Activated CD8-positive, alpha-beta memory T cell treated with anti-CD3 and anti-CD28 coated beads, Interleukin-2, amount 50 U/mL, for 24 hours (primary cell): ENCODE measurements at regions not wholly inside any gene's neighbourhood (a gene's known extent, or its start where the extent isn't known, plus 50 kb on each side); places are given as distances from the start of the nearest gene placed in this dataset.

ENCODE experiments used
- DNase-seq: peaks from one replicate; pipeline ENCODE4 v3.0.0-alpha.2; 2020; ENCODE audit errors: extremely low read depth

DNA sequence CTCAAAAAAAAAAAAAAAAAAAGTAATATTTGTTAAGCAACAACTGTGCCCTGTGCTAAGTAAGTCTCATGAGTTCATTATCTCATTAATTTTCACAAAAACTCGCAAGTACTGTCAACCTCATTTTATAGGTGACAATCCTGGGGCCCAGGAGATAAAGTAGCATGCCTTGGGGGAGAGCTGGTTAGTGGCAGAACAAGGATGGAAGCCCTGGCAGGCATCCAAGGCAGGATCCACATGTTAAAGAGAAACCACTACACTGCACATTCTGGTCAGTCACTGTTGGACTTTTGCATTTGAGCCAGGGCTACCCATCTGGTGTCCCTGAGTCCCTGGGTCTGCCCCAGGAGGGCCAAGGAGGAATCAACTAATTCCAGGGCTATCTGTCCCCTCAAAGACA lies 54.6 kb downstream of the ZFP36L2 start:
- no peak for DNase-seq

DNA sequence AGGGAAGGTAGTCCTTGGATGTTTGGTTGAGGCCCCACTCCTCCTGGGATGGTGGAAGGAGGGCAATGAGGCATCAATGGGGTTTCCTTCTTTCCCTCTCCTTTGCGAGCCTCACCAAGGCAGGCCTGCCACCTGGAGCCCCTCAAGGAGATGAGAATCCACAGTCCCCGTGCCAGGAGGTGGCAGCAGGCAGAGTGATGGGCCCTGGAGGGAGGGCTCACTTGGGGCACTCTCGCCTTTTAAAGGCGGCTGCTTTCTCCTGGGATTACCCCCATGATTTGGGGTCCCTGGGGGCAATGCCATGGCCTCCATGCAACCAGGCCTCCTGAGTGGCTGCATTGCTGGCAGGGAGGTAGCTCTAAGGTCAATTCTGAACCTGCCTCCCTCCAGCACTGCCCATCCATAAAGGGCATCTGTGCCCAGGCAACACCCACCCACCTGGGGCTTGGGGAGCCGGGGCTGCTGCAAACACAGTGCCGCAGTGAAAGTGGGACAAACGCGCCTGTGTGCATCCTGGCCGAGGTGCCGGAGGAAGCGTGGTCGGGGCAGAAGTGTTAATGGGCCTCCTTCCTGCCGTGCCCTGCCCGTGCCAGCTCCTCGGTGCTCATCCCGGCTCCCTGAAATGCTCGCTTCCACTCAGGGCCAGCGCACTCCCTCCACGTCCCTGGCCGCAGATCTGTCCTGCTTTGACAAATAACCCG lies 55.9 kb downstream of the ZFP36L2 start:
- no peak for DNase-seq

DNA sequence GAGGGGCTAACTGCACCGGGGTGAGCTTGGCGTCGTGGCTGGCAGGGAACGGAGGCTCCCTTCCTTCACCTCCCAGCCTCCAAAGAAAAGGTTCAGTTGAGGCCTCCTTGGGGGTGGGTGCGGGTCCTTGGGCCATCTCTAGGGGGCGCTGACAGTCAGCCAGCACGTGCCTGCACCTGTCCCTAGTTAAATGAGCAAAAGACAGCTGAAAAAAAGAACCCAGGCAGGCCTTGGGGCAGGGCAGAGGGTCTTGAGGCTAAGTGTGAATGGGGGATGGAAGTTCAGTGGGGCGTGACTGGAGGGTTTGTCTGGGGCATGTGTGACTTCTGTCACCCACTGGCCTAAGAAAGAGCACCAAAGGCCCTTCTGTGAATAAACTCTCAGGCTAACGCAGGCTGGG lies 56.4 kb downstream of the ZFP36L2 start:
- no peak for DNase-seq

DNA sequence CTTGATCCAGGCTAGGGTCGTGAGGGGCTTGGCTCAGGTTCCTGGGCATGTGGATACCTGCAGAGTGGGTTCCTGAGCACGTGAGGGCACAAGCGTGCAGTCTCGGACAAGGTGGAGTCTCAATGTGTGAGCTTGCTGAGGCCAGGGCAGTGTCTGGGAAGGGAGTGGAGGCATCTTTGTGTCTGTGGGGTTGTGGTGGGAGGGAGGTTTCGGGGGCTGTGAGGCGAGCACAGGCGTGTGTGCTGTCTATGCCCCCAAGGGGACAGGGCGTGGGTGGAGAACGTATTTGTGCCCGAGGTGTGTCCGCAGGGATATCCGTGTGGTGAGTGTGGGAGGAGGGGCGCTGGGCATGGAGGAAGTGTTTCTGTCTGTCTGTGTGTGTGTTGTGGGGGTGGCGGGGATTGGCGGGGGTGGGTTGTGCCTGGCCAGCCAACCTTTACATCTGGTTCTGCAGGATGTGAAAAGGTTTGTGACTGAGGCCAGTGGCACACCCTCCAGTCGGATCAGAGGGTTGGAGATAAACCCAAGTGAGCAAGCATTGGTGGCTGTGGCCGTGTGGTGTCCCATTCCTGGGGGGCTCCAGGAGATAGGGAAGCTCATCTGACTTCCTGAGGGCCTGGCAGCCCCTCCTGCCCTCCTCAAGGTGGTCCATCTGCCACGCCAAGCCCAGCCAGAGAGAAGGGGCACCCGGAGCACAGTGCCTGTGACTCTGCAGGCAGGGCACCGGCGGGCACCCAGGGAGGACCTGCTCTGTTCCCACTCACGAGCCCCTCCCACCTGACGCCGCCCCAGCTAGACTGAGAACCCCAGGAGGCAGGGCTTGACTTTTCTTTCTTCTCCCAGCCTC lies 57.1 kb downstream of the ZFP36L2 start:
- no peak for DNase-seq

DNA sequence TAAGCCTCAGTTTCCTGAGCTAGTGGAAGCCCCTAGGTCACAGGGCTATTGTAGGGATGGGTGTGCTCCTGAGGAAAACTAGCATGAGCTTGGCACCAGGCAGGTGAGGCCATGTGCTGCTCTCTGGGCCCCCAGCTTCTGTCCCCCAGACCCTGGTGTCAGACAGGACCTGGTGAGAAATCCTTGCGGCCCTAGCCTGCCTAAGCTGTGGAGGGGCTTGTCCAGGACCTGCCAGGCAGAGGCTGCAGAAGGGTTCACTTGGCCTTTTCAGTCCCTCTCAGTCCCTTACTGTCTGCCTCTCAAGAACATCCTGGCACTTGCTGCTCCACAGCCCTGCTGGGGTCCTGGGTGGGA lies 58.4 kb downstream of the ZFP36L2 start:
- DNase-seq: no peak

DNA sequence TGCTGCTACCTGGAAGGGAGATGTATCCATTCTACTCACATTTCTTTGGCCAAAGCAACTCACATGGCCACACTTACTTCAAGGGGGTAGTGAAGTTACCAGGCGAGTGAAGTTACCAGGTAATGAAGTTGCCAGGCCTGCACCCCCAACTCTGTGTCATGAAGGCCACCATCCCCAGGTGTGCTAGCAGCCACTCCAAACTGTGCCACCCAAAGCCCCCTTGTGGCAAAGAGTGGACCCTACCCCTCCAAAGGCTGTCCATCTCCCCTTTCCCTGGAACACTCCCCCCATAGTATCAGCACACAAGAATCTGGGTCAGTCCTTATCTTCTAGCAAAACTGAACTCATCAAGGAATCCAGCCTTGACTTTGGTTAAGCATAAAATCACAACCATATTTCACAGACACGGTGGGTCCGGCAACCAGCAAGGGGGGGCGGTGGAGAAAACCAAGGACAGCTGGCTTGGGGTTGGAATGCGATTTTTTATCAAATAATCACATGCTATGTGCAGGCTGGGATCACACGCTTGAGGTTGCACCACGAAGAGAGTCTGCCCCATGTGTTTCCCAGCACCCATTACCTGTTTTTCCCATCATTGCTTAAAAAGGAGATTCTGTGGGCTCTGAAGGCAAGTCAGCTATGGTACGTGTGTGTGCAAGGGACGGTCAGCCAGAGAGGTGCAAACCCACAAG lies 60.9 kb downstream of the ZFP36L2 start:
- DNase-seq: no peak

DNA sequence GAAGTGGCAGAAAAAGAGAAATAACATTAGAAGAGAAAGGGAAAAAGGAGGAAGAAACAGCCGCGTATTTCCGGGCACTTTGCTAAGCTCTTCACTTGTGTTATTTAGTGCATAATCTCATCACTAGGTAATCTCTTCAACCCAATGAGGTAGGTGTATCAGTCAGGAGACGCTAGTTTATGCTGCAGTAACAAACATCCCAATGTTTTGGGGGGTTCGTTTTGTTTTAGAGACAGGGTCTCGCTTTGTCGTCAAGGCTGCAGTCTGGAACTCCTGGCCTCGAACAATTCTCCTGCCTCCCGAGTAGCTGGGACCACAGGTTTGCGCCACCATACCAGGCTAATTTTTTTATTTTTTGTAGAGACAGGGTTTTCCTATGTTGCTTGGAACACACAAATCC lies 61.7 kb downstream of the ZFP36L2 start:
- no peak for DNase-seq

DNA sequence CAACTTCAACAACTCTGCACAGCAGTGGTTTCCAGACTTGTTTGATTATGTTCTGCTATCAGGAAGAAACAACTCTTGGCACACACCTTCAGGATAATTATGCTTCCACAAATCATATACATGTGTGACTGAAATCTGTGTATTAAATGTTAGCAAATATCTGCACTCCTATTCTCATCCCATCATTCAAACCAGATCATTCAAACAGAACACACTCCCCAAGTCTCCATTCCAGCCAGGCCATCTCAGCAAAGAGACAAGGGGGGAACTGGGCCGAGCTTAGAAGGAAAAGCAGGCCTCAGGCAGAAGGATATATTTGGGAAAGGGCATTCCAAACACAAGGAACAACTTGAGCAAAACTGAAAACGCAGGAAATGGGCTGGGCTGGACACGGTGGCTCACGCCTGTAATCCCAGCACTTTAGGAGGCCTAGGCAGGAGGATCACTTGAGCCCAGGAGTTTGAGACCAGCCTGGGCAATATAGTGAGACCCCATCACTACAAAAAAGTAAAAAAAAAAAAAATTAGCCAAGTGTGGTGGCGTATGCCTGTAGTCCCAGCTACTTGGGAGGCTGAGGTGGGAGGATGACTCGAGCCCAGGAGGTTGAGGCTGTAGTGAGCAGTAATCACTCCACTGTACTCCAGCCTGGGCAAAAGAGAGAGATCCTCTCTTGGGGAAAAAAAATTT lies 62.7 kb downstream of the ZFP36L2 start:
- no peak for DNase-seq

DNA sequence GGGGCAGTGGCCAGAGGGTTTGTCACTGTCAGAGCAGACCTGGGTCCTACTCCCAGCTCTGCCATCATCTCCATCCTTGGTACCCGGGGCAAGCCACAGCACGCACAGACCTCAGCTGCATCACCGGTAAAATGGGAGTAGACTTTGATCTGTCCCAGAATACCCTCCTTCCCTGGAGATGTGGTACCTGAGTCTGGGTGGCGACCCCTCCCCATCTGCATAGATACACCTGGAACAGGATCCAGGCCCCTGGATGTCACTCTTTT lies 64.0 kb downstream of the ZFP36L2 start:
- DNase-seq: no peak

DNA sequence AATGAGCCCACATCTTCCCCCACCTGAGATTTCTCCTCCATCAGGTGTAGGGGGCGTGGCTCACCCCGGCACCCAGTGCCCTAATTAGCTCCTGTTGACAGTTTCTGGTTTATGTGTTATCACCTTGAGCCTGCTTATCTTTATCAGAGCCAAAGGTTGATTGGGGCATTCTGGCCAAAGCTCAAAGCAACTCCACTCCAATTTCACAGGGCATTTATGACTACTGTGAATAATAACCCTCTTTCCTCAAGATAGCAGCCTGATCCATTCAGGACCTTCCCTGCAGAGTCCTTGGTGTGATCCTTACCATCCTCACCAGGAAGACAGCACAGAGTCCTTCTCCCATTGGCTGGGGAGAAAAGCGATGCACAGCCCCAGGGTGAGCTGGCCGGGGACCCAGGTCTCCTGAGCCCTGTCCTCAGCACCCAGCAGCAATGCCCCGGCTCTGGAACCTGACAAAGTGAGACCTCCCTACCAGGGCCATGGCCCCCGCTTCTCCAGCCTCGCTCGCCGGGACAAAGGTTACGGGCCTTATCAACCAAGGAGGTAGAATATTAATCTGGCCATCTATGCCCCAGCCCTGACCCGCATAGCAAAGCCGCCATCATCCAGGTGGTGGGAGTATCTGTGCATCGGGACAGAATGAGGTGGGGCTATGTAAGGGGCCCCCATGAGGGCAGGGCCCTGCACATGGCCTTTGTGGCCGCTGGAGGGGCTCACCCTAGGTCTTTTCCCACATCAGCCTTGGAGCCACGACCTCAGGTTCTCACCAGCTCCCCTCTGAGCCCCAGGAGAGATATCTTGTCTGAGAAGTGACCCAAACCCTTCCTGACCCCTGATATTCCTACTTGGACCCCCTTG lies 64.5 kb downstream of the ZFP36L2 start:
- no peak for DNase-seq

DNA sequence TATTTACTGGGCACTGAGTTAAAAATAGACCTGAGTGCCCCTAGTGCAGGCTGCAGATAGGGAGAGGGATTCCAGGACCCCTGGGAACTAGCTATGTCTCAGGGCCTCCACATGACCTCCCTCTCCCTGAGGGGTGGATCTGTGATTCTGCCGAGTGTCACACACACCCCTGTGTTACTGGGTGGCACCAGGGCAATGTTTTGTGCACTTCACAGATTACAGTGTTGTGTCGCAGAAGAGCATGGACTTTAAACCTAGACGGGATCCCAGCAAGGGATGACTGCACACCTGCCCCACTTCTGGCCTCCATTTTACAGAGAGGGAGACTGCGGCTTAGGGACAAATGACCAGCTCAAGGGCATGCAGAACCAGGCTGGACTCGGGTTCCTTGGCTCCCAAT lies 65.6 kb downstream of the ZFP36L2 start:
- no peak for DNase-seq

DNA sequence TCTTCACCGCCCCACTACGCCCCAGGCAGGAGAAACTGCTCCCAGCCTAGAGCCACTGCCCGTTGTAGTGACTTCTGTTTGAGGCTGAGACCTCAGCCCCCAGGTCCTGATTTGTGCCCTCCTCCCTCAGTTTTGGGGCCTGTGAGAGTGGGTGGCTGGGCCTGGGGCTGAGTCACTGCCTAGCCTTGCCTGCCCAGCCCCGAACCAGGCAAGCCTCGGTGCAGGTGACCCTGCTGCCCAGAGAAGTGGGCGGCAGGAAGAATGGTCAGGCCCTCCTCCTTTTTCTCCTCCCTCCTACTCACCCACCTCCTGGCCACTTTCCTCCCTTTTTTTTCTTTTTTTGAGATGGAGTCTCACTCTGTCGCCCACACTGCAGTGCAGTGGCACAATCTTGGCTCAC lies 66.6 kb downstream of the ZFP36L2 start:
- no peak for DNase-seq

DNA sequence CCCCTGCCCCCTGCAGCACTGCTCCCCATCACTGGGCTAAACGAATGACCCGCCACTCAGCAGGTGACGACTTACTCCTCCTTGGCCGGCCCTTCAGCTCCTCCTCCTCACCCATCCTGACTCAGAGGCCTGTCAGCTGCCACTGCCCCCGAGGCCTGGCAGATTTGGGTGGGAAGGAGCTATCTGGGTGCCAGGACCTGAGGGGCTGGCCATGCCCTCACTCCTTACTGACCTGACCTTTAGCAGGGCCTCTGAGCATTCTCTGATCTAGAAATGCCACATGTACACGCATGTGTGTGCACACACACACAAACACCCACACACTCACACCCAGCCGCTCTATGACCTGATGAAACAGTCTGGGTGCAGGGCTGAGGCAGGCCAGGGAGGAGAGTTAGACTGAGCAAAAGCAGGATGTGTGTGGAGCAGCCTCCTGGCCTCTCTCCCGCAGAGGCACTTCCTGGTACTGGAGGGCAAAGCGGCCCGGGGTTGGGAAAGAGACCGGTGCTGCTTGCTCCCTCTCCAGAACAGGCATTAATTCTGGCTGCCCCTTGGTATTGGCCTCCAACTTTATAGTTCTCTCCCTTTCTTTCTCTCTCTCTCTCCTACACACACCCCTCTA lies 68.0 kb downstream of the ZFP36L2 start:
- no peak for DNase-seq

DNA sequence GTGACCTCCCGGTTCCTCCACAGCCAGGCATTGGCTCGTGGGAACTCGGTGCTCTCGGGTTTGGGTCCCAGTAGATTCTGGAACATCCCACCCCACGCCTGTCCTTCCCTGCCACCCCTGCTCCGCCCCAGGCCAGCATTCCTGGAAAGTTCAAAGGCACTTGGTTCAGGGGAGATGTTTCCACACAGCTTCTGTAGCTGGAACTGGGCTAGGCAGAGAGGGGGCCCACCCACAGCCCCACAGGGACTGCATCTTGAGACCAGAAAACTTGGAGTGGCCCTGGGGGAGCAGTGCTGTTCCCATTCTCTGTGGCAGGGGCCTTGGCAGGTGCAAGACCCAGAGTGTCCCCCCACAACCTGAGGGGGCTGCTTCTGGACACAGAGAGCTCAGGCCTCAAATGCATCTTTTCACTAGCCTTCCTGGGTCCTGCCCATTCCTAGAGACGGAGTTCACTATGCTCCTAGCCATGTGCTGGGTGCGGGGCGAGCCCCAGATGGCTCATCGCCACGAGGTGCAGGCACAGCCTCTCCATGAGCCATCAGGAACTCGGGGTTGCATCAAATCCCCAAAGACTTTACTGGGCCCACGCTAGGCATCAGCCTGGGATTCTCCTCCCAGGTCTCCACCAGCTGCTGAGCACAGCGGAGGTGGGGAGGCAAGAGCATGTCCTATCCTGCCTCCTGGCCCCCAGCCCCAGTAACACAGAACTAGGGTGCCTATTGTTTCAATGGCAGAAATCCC lies 68.7 kb downstream of the ZFP36L2 start:
- no peak for DNase-seq

DNA sequence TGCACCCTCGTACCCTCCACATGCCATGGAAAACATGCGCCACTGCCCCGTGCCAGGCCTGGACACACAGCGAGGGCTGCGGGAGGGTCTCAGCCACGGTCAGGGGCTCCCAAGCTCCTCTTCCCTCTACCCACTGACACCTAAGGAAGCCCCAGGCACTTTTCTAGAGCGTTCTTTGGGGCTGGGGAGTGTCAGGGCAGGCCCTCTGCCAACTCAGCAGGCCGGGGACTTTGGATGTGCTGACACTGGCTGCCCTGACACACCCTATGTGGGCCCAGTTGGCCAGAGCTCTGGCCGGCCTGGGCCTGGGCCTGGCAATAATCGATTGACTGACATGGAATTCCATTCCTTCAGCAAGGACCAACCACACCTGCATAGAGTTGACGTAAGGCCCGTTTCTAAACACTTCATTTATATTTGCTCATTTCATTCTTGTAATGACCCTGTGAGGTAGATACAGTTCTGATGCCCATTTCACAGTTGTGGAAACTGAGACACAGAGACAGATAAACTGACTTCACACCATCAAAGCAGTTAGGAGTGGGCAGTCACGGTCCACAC lies 70.5 kb downstream of the ZFP36L2 start:
- no peak for DNase-seq

DNA sequence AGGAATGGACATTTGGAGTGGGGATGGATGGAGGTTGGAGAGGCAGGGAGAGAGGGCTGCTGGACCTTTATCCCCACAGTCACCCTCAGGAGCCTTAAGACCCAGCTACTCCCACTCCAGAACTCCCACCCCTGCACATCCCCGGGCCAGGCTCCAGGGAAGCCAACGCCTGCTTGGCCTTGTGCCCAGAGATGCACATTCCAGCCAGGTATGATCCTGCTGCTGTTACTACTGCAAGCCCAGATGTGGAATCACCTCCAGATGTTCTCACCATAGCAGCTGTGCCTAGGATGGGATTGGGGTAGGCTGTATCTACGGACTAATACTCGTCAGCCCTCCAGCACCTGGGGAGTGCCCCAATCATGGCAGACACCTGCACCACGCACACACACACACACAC lies 71.7 kb downstream of the ZFP36L2 start:
- no peak for DNase-seq

DNA sequence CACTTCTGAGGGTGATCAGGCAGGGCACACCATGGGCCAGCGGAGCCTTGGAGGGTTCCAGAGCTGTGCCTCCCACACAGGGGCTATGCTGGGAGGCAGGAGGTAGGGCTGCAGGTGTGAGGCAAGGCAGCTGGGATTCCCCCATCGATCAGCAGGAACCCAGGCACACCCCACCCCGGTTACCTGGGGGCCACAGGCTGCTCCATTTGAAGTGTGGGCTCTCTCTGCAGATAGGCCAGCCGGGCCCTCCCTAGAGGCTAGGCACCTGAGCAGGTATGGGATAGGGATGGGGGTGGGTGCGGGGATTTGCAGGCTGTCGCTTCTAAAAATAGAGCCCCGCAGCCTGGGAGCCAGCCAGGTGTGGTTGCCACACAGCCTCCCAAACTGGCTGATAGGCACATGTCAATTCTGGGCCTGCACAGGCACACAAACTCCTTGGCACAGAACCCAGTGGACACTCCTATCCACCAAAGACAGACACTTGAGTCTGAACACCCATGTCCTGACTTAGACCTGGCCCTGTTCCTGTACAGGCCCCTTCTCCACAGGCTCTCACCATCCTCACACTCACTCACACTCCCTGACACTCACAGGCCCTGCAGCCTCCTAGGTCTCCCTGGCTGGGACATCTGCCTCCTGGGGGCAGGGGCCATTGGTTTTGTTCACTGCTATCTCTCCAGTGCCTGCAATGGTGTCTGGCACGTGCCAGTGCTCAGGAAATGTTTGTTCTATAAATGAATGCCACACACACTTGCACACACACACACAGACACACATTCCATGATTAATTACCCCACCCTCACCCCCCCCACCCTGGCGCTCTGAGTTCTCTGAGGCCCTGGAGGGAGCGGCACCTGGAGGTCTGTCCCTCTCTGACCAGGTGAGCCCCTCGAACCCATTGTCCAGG lies 73.4 kb downstream of the ZFP36L2 start:
- DNase-seq: no peak

DNA sequence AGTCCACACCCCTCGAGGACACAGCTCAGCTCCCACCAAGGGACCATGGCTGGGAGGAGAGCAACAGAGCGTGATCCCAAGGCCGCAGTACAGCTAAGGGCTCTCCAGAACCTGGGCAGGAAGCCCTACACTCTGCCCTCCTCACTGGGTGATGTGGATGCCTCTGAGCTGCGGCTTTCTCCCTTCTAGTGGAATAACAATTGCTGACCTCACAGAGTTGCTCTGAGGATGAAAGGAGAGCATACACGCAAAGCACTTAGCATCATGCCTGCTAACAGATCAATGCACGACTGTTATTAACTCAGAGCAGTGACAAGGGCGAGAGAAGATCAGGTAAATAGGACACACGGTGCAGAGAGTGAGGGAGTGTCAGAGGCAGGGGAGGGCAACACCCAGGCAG lies 74.2 kb downstream of the ZFP36L2 start:
- no peak for DNase-seq

DNA sequence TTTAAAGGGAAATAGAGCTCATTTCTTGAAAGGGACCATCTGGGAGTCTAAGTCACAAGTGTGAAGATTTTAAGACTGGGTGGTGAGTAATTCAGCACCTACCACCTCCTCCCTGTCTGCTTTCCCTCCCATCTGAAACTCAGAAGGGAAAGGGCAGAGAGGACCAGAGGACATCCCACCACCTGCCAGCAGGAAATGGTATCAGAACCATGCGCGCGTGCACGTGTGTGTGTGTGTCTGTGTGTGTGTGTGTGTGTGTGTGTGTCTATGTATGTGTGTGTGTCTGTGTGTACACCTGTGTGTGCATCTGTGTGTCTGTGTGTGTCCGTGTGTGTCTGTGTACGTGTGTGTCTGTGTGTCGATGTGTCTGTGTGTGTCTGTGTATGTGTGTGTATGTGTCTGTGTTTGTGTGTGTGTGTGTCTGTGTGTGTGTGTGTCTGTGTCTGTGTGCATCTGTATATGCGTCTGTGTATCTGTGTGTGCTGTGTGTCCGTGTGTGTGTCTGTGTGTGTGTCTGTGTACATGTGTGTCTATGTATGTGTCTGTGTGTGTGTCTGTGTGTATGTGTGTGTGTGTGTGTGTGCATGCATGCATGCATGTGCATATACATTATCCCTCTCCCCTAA lies 76.8 kb downstream of the ZFP36L2 start:
- DNase-seq: no peak
